Activated CD8-positive, alpha-beta T cell treated with anti-CD3 and anti-CD28 coated beads, Interleukin-2, amount 10 ng/mL, durations not matched to agents 7 days and 5 days (primary cell): ENCODE measurements at regions not wholly inside any gene's neighbourhood (a gene's known extent, or its start where the extent isn't known, plus 50 kb on each side); places are given as distances from the start of the nearest gene placed in this dataset.

ENCODE experiments used
- ATAC-seq: fragments of 150-1000 bp; cut with Tn5 transposase; one replicate; pipeline ENCODE4 v1.10.0; 2021; ENCODE audit warnings: moderate library complexity
- CTCF ChIA-PET: fragments of 350-600 bp; sonication (Branson Sonifier 250); formaldehyde crosslinking; loops from one replicate; lab custom pipeline; 2021; ENCODE audit warnings: antibody characterized with exemption; lab: Charles Lee
- POLR2A ChIA-PET: fragments of 350-600 bp; sonication (Branson Sonifier 250); formaldehyde crosslinking; loops from one replicate; lab custom pipeline; 2021; ENCODE audit warnings: antibody characterized with exemption; lab: Charles Lee
- DNase-seq: peaks from one replicate; pipeline ENCODE4 v3.0.0-alpha.2; 2020
- H3K27ac Mint-ChIP-seq: one replicate; pipeline ENCODE4 v1.8.0; 2021; ENCODE audit warnings: mild to moderate bottlenecking, mixed read lengths
- H3K27me3 Mint-ChIP-seq: one replicate; pipeline ENCODE4 v1.8.0; 2021; ENCODE audit warnings: low read depth, mixed read lengths
- H3K36me3 Mint-ChIP-seq: one replicate; pipeline ENCODE4 v1.8.0; 2021; ENCODE audit warnings: low read depth, mixed read lengths
- H3K4me1 Mint-ChIP-seq: one replicate; pipeline ENCODE4 v1.8.0; 2021; ENCODE audit warnings: low read depth, mixed read lengths
- H3K4me3 Mint-ChIP-seq: one replicate; pipeline ENCODE4 v1.8.0; 2021; ENCODE audit warnings: mild to moderate bottlenecking, mixed read lengths
- H3K9me3 Mint-ChIP-seq: one replicate; pipeline ENCODE4 v1.8.0; 2022; ENCODE audit warnings: mixed read lengths; ENCODE audit not compliant: insufficient read depth

- Mint-ChIP-seq H3K4me3 (no peak overlapping the region), H3K9me3 (no peaks in the 10 kb centered on the region), H3K36me3 (no peaks in the 10 kb centered on the region), H3K27ac (no peak overlapping the region), H3K4me1 (no peaks in the 10 kb centered on the region), H3K27me3 (no peaks in the 10 kb centered on the region)
- no peak for DNase-seq
- POLR2A ChIA-PET: no interaction called here
- ATAC-seq: no peak
- CTCF ChIA-PET: no interaction called here
Measured at GRCh38 chr3:162195147-162195546, 698.5 kb downstream of the OTOL1 start.

GRCh38 chr3:162196964-162197363 is 700.4 kb downstream of the OTOL1 start:
- no peaks in the 10 kb centered on the region for H3K27me3 Mint-ChIP-seq
- DNase-seq: no peak
- ATAC-seq: no peak
- no peak overlapping the region for H3K4me3 Mint-ChIP-seq
- H3K4me1 Mint-ChIP-seq: no peaks in the 10 kb centered on the region
- CTCF ChIA-PET: no interaction called here
- POLR2A ChIA-PET: no interaction called here
- no peak overlapping the region for H3K27ac Mint-ChIP-seq
- H3K9me3 Mint-ChIP-seq: no peaks in the 10 kb centered on the region
- H3K36me3 Mint-ChIP-seq: no peaks in the 10 kb centered on the region

- DNase-seq (no peak), ATAC-seq (no peak)
- Mint-ChIP-seq H3K27me3 (no peaks in the 10 kb centered on the region), H3K27ac (no peak overlapping the region), H3K4me1 (no peaks in the 10 kb centered on the region), H3K36me3 (no peaks in the 10 kb centered on the region), H3K4me3 (no peak overlapping the region), H3K9me3 (no peaks in the 10 kb centered on the region)
- ChIA-PET POLR2A (no interaction called here), CTCF (no interaction called here)
Measured at GRCh38 chr3:162200836-162201235, 704.2 kb downstream of the OTOL1 start.

- H3K27ac Mint-ChIP-seq: no peak overlapping the region
- ATAC-seq (no peak), DNase-seq (no peak)
- H3K36me3 Mint-ChIP-seq: no peaks in the 10 kb centered on the region
- H3K9me3 Mint-ChIP-seq: no peaks in the 10 kb centered on the region
- POLR2A ChIA-PET: no interaction called here
- no peak overlapping the region for H3K4me3 Mint-ChIP-seq
- no peaks in the 10 kb centered on the region for H3K27me3 Mint-ChIP-seq
- CTCF ChIA-PET: no interaction called here
- H3K4me1 Mint-ChIP-seq: no peaks in the 10 kb centered on the region
Measured at GRCh38 chr3:162206648-162207047, 710.0 kb downstream of the OTOL1 start.

- H3K27me3 Mint-ChIP-seq: no peaks in the 10 kb centered on the region
- CTCF ChIA-PET: interaction anchor here (0.7 kb wide), 1 partner anchor 8 kb away, joined by 3 read pairs; no protein-coding TSS in a partner anchor
- no peak for ATAC-seq
- H3K9me3 Mint-ChIP-seq: no peaks in the 10 kb centered on the region
- H3K36me3 Mint-ChIP-seq: no peaks in the 10 kb centered on the region
- H3K4me1 Mint-ChIP-seq: no peaks in the 10 kb centered on the region
- POLR2A ChIA-PET: no interaction called here
- H3K27ac Mint-ChIP-seq: no peak overlapping the region
- no peak overlapping the region for H3K4me3 Mint-ChIP-seq
- DNase-seq: no peak
Measured at GRCh38 chr3:162211470-162211869, 714.9 kb downstream of the OTOL1 start.

GRCh38 chr3:162213196-162213595 is 716.6 kb downstream of the OTOL1 start:
- Mint-ChIP-seq H3K4me3 (no peak overlapping the region), H3K4me1 (no peaks in the 10 kb centered on the region), H3K27me3 (no peaks in the 10 kb centered on the region), H3K36me3 (no peaks in the 10 kb centered on the region), H3K27ac (no peak overlapping the region), H3K9me3 (no peaks in the 10 kb centered on the region)
- POLR2A ChIA-PET: no interaction called here
- ATAC-seq: no peak
- no peak for DNase-seq
- CTCF ChIA-PET: no interaction called here

- no peak for DNase-seq
- no peaks in the 10 kb centered on the region for H3K27me3 Mint-ChIP-seq
- no peaks in the 10 kb centered on the region for H3K9me3 Mint-ChIP-seq
- CTCF ChIA-PET: no interaction called here
- no peak overlapping the region for H3K4me3 Mint-ChIP-seq
- ATAC-seq: no peak
- H3K4me1 Mint-ChIP-seq: no peaks in the 10 kb centered on the region
- no peaks in the 10 kb centered on the region for H3K36me3 Mint-ChIP-seq
- H3K27ac Mint-ChIP-seq: no peak overlapping the region
- POLR2A ChIA-PET: no interaction called here
Measured at GRCh38 chr3:162213956-162214355, 717.3 kb downstream of the OTOL1 start.

GRCh38 chr3:162217647-162218046 is 721.0 kb downstream of the OTOL1 start:
- H3K27ac Mint-ChIP-seq: no peak overlapping the region
- POLR2A ChIA-PET: no interaction called here
- H3K9me3 Mint-ChIP-seq: no peaks in the 10 kb centered on the region

GRCh38 chr3:162218479-162218878 is 721.9 kb downstream of the OTOL1 start:
- no peaks in the 10 kb centered on the region for H3K27me3 Mint-ChIP-seq
- CTCF ChIA-PET: no interaction called here
- ATAC-seq (no peak), DNase-seq (no peak)
- no peaks in the 10 kb centered on the region for H3K36me3 Mint-ChIP-seq
- POLR2A ChIA-PET: no interaction called here
- H3K27ac Mint-ChIP-seq: no peak overlapping the region
- H3K4me1 Mint-ChIP-seq: no peaks in the 10 kb centered on the region
- no peaks in the 10 kb centered on the region for H3K9me3 Mint-ChIP-seq
- H3K4me3 Mint-ChIP-seq: no peak overlapping the region

More at GRCh38 chr3:162217647-162218046, 721.0 kb downstream of the OTOL1 start:
- no peak for ATAC-seq
- Mint-ChIP-seq H3K4me3 (no peak overlapping the region), H3K4me1 (no peaks in the 10 kb centered on the region), H3K27me3 (no peaks in the 10 kb centered on the region), H3K36me3 (no peaks in the 10 kb centered on the region)
- CTCF ChIA-PET: no interaction called here
- no peak for DNase-seq

GRCh38 chr3:162224746-162225145 is 728.1 kb downstream of the OTOL1 start:
- ATAC-seq (no peak), DNase-seq (no peak)
- no peaks in the 10 kb centered on the region for H3K27me3 Mint-ChIP-seq
- CTCF ChIA-PET: no interaction called here
- H3K36me3 Mint-ChIP-seq: no peaks in the 10 kb centered on the region
- POLR2A ChIA-PET: no interaction called here
- no peak overlapping the region for H3K4me3 Mint-ChIP-seq
- no peaks in the 10 kb centered on the region for H3K4me1 Mint-ChIP-seq
- H3K9me3 Mint-ChIP-seq: no peaks in the 10 kb centered on the region
- no peak overlapping the region for H3K27ac Mint-ChIP-seq

GRCh38 chr3:162236949-162237348 is 740.3 kb downstream of the OTOL1 start:
- POLR2A ChIA-PET: interaction anchor here (0.6 kb wide), 1 partner anchor 432 kb away, joined by 3 read pairs; no protein-coding TSS in a partner anchor
- H3K36me3 Mint-ChIP-seq: no peaks in the 10 kb centered on the region
- no peaks in the 10 kb centered on the region for H3K4me1 Mint-ChIP-seq
- DNase-seq (no peak), ATAC-seq (no peak)
- no peak overlapping the region for H3K4me3 Mint-ChIP-seq
- no peaks in the 10 kb centered on the region for H3K27me3 Mint-ChIP-seq
- H3K27ac Mint-ChIP-seq: no peak overlapping the region
- H3K9me3 Mint-ChIP-seq: no peaks in the 10 kb centered on the region
- CTCF ChIA-PET: no interaction called here

- no peak overlapping the region for H3K27ac Mint-ChIP-seq
- ATAC-seq: no peak
- DNase-seq: no peak
Measured at GRCh38 chr3:162250782-162251181, 754.2 kb downstream of the OTOL1 start.

GRCh38 chr3:162262129-162262528 is 765.5 kb downstream of the OTOL1 start:
- ChIA-PET POLR2A (no interaction called here), CTCF (no interaction called here)
- Mint-ChIP-seq H3K36me3 (no peaks in the 10 kb centered on the region), H3K4me3 (no peak overlapping the region), H3K27ac (no peak overlapping the region), H3K27me3 (no peaks in the 10 kb centered on the region), H3K9me3 (no peaks in the 10 kb centered on the region), H3K4me1 (no peaks in the 10 kb centered on the region)
- ATAC-seq: no peak
- DNase-seq: no peak

More at GRCh38 chr3:162250782-162251181, 754.2 kb downstream of the OTOL1 start:
- Mint-ChIP-seq H3K9me3 (no peaks in the 10 kb centered on the region), H3K27me3 (no peaks in the 10 kb centered on the region), H3K36me3 (no peaks in the 10 kb centered on the region), H3K4me3 (no peak overlapping the region), H3K4me1 (no peaks in the 10 kb centered on the region)
- CTCF ChIA-PET: no interaction called here
- POLR2A ChIA-PET: no interaction called here
